ENCODE measurements at regions not wholly inside any gene's neighbourhood (a gene's known extent, or its start where the extent isn't known, plus 50 kb on each side); places are given as distances from the start of the nearest gene placed in this dataset.

DNA sequence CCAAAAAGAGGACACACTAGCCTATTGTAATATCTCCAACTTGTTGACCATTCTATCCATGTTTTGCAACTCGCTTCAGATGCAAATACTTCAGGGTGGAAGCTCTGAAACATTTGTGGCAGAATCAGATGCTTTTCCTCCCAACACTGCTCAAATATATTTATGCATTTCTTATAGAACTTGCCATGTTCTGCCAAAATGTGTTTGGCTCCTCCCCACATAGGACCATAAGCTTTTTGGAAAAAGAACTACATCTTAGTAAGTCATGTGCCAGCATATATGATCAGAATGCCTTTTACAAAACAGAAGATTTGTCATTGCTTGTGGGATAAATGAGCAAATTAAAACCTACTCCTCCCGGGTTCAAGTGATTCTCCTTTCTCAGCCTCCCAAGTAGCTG, 484.5 kb downstream of the TNS3 start:
- Mint-ChIP-seq H3K27me3 (no peaks in the 10 kb centered on the region), H3K9me3 (no peaks in the 10 kb centered on the region), H3K4me3 (no peak overlapping the region), H3K27ac (no peak overlapping the region), H3K4me1 (ENCODE audit: low read depth) (no peaks in the 10 kb centered on the region), H3K36me3 (ENCODE audit: low read depth) (no peaks in the 10 kb centered on the region)
- Histone ChIP-seq H3K4me1 (ENCODE audit: insufficient read depth, low read length) (no peaks in the 10 kb centered on the region), H3K9me3 (ENCODE audit: control insufficient read depth in 1 of 2, insufficient read depth in 1 of 2, low read length in 2 of 2) (peaks cover 0 to 11% of the 10 kb centered on the region in 2 experiments), H3K27me3 (ENCODE audit: control insufficient read depth in 1 of 2, insufficient read depth in 2 of 2, low read length in 2 of 2) (no peaks in the 10 kb centered on the region), H3K27ac (ENCODE audit: low read depth in 1 of 2, low read length in 2 of 2) (no peak overlapping the region), H3K36me3 (ENCODE audit: insufficient read depth, low read length) (no peaks in the 10 kb centered on the region), H3K4me3 (ENCODE audit: low read length) (no peak overlapping the region)
- ChIA-PET POLR2A (no interaction called here), CTCF (no interaction called here)
- intact Hi-C loops (cut with DNase I, micrococcal nuclease): no loop called here
- ATAC-seq (ENCODE audit: poor library complexity) (no peak), DNase-seq (no peak)
- TF ChIP-seq, protein P1, sequence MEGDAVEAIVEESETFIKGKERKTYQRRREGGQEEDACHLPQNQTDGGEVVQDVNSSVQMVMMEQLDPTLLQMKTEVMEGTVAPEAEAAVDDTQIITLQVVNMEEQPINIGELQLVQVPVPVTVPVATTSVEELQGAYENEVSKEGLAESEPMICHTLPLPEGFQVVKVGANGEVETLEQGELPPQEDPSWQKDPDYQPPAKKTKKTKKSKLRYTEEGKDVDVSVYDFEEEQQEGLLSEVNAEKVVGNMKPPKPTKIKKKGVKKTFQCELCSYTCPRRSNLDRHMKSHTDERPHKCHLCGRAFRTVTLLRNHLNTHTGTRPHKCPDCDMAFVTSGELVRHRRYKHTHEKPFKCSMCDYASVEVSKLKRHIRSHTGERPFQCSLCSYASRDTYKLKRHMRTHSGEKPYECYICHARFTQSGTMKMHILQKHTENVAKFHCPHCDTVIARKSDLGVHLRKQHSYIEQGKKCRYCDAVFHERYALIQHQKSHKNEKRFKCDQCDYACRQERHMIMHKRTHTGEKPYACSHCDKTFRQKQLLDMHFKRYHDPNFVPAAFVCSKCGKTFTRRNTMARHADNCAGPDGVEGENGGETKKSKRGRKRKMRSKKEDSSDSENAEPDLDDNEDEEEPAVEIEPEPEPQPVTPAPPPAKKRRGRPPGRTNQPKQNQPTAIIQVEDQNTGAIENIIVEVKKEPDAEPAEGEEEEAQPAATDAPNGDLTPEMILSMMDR (IDR thresholded peaks at IDR 0.05): no peak

- POLR2A ChIA-PET: no interaction called here
- Mint-ChIP-seq H3K27me3 (no peaks in the 10 kb centered on the region), H3K36me3 (ENCODE audit: low read depth) (no peaks in the 10 kb centered on the region), H3K4me1 (ENCODE audit: low read depth) (no peaks in the 10 kb centered on the region), H3K9me3 (no peaks in the 10 kb centered on the region), H3K4me3 (no peak overlapping the region), H3K27ac (no peak overlapping the region)
- no peaks in the 10 kb centered on the region for H3K36me3 ChIP-seq (ENCODE audit: insufficient read depth, low read length)
- CTCF ChIA-PET: no interaction called here
- no peak for DNase-seq
- TF ChIP-seq, protein P1 (IDR thresholded peaks at IDR 0.05): no peak
- no peak overlapping the region for H3K4me3 ChIP-seq (ENCODE audit: low read length)
- peaks cover 0 to 4% of the 10 kb centered on the region in 2 experiments for H3K27me3 ChIP-seq (ENCODE audit: control insufficient read depth in 1 of 2, insufficient read depth in 2 of 2, low read length in 2 of 2)
- ATAC-seq (ENCODE audit: poor library complexity): no peak
- peaks cover 0 to 2% of the 10 kb centered on the region in 2 experiments for H3K9me3 ChIP-seq (ENCODE audit: control insufficient read depth in 1 of 2, insufficient read depth in 1 of 2, low read length in 2 of 2)
- intact Hi-C loops (cut with DNase I, micrococcal nuclease): no loop called here
- no peak overlapping the region for H3K27ac ChIP-seq (ENCODE audit: low read depth in 1 of 2, low read length in 2 of 2)
- no peaks in the 10 kb centered on the region for H3K4me1 ChIP-seq (ENCODE audit: insufficient read depth, low read length)
These were observed 486.0 kb downstream of the TNS3 start for GRCh38 chr7:47095946-47096345.

DNA sequence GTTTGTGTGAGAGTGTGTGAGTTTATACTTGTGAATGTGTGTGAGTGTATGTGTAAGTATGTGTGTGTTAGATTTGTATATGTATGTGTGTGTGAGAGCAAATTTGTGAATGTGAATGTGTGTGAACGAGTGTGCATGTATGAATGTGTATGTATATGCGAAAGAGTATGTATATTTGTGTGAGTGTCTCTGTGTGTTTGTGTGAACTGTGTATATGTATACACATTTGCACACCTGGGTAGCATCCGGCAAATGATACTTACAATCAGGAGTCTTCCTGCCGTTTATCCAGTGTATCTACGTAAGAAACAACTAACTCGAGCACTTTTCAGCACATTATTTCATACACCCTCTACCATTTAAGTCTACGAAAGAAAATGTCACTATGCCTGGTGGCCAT, 487.4 kb downstream of the TNS3 start:
- ChIA-PET CTCF (no interaction called here), POLR2A (no interaction called here)
- ATAC-seq (ENCODE audit: poor library complexity): no peak
- Mint-ChIP-seq H3K4me3 (no peak overlapping the region), H3K27me3 (peaks cover 11% of the 10 kb centered on the region), H3K4me1 (ENCODE audit: low read depth) (no peaks in the 10 kb centered on the region), H3K27ac (no peak overlapping the region), H3K36me3 (ENCODE audit: low read depth) (no peaks in the 10 kb centered on the region), H3K9me3 (no peaks in the 10 kb centered on the region)
- no peaks in the 10 kb centered on the region for H3K36me3 ChIP-seq (ENCODE audit: insufficient read depth, low read length)
- H3K27me3 ChIP-seq (ENCODE audit: control insufficient read depth in 1 of 2, insufficient read depth in 2 of 2, low read length in 2 of 2): peaks cover 0 to 4% of the 10 kb centered on the region in 2 experiments
- no peak overlapping the region for H3K4me3 ChIP-seq (ENCODE audit: low read length)
- H3K27ac ChIP-seq (ENCODE audit: low read depth in 1 of 2, low read length in 2 of 2): no peak overlapping the region
- no peaks in the 10 kb centered on the region for H3K4me1 ChIP-seq (ENCODE audit: insufficient read depth, low read length)
- no peaks in the 10 kb centered on the region for H3K9me3 ChIP-seq (ENCODE audit: control insufficient read depth in 1 of 2, insufficient read depth in 1 of 2, low read length in 2 of 2)
- intact Hi-C loops (cut with DNase I, micrococcal nuclease): no loop called here
- TF ChIP-seq, protein P1 (IDR thresholded peaks at IDR 0.05): no peak
- no peak for DNase-seq

All from CD4-positive, alpha-beta T cell (primary cell).